GM21576 (cell line): ENCODE measurements at regions not wholly inside any gene's neighbourhood (a gene's known extent, or its start where the extent isn't known, plus 50 kb on each side); places are given as distances from the start of the nearest gene placed in this dataset.
"Not testable (repeated sequence)": the region's sequence is repeated elsewhere in the genome, so short reads cannot be mapped to it uniquely, and the experiment has no call there.

Source experiments
- ATAC-seq: cut with Tn5 transposase; IDR thresholded peaks from one replicate; pipeline ENCODE4 v1.9.1; 2021; ENCODE audit warnings: mild to moderate bottlenecking, moderate library complexity; ENCODE audit not compliant: unreplicated experiment

DNA sequence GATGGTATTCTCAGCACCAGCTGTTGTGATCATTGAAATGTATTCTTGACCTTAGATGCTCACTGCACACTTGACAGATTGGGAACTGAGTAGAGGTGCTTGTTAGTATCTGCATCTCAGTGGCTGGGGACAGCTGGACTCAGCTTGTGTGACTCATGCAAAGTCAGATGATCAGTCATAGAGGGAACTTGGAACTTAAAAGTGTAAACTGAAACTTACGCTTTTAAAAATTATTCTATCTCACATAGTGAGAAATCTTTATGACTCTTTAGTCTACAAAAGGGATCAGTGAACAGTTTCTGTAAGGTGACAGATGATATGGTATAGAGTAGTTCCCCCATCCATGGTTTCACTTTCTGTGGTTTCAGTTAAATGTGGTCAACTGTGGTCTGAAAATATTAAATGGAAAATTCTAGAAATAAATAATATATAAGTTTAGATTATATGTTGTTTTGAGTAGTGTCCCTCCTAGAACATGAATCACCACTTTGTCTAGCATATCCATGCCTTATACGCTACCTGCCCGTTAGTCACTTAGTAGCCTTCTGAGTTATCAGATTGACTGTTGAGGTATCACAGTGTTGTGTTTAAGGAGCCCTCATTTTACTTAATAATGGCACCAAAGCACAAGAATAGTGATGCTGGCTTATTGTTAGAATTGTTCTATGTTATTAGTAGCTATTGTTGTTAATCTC, 135.6 kb upstream of the ZNF658 start:
- ATAC-seq = peak; percentile 99

DNA sequence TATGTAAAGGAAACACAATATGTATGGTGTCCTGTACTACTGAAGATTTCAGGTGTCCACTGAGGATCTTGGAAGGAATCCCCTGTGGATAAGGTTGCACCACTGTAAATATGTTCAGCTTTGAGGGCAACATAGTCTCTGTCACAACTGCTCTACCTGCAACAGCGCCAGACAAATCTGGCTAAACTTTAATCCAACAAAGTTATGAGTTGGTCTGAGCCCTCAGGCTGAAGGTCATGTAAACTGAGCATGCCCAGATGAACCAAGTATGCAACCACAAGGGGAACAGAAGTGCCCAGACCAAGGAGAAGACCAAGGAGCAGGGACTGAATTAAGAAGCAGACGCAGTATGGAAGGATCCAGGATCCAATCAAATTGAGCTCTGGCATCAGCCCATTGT, 135.0 kb upstream of the ZNF658 start:
- not testable (repeated sequence) for ATAC-seq

DNA sequence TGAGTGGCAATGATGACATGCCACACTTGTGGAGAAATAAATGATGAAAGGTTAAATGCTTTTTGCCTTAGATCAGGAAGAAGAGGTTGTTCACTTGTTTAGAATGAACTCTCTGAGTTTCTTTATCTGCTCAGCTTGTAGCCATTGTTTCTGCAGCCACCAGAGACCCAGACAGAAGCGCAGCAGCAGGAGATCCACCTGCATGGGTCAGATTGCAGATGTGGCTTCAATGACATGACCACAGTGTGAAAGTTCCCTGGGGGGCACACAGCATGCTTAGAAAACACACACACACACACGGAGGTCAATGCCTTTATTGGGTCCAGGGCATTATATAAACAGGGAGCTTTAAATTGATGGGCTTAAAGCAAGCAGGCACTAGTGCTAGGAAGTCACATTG, 129.0 kb upstream of the ZNF658 start:
- ATAC-seq = not testable (repeated sequence)

DNA sequence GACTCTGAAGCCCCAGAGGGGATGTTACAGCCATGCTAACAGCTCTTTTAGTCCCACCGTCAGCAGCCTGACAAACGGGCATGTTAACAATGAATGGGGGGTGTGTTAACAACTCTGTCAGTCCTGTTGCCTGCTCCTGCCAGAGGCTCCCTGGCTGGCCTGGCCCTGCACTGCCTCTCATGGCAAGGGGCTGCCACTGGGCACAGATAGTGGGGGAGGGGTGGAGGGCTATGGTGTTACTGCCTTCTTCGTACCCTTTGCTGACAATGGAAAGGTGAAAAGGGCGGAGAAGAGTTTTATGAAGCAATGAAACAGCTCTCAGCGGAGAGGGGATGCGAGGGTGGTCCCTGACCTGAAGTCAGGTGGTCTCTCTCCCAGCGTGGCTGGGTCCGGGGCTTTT, 125.9 kb upstream of the ZNF658 start:
- not testable (repeated sequence) for ATAC-seq

DNA sequence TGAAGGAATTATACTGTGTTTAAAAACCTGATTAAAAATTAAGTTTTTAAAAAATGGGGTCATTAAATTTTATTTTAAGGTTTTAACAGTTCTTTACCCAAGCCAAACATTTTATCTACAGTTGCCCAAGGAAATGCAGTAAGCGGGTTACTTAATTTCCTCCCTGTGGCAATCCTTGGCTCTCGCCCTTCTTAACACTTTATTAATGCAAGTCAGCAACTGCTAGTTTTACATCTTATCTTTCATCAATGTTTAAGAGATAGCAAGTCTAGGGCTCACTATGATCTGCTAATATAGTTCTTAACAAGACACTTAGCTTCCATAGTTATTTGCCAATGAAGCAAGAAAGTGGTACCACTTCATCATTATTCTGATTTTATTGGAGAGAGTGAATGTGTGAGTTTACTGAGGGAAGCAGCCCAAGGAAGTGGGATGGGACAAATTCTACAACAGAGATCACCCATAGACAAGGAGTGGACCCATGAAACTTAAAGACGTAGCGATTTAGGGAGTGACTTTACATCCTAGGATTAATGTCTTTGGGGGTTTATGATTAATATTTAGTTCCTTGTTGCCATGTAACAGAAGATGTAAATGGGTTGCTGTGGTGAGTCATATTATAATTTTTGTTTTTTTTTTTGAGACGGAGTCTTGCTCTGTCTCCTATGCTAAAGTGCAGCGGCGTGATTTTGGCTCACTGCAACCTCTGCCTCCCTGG, 120.4 kb upstream of the ZNF658 start:
- not testable (repeated sequence) for ATAC-seq

DNA sequence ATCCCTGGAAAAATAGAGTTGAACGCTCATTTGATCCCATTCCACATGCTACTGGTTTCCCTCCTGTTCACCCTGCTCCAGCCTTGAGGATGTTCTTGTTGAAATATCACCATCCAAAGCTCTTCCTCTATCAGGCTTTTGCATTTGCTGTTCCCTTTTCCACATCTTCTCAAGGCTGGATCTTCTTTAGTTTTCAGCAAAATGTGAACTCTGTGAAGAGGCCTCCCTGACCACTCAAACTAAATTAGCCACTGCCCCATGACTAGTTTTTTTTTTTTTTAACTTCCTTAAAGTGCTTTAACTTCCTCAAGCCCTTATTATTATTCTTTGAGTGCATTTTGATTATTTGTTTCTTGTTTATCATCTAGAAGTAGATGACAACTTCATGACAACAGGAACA, 119.3 kb upstream of the ZNF658 start:
- ATAC-seq = not testable (repeated sequence)

DNA sequence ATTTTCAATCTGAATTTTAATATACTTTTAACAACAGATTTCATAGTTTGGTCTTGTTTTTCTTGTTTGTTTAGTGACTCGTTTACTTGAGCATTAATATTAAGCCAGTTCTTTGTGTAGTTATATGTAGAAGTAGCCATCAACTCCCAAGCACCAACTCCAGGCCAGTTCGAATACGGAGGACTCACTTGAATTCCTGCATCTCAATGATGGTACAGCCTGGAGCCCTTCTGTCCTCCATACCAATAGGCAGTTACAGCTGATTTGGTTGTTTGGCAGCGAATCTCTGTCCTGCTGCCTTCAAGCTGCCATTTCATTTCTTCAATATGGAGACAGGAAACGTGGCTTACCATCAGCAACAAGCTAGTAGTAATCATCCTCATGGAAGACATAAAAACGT, 118.5 kb upstream of the ZNF658 start:
- ATAC-seq = not testable (repeated sequence)

DNA sequence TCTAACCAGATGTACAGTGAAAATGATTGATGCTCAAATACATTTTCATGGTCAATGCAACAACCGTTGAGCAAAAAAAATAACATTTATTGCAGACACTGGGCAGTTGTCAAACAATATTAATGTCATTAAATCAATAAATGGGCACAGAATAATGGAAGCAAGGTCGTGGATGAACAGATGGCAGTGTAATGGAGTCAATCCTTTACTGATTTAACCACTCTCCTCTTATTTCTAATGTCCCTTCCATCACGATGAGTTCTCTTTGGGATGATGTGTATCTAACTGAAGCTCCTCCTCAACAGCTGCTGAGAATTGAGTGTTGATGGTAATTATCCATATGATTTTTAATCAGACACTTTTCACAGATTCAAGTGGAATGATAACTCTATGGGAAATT, 114.9 kb upstream of the ZNF658 start:
- not testable (repeated sequence) for ATAC-seq

DNA sequence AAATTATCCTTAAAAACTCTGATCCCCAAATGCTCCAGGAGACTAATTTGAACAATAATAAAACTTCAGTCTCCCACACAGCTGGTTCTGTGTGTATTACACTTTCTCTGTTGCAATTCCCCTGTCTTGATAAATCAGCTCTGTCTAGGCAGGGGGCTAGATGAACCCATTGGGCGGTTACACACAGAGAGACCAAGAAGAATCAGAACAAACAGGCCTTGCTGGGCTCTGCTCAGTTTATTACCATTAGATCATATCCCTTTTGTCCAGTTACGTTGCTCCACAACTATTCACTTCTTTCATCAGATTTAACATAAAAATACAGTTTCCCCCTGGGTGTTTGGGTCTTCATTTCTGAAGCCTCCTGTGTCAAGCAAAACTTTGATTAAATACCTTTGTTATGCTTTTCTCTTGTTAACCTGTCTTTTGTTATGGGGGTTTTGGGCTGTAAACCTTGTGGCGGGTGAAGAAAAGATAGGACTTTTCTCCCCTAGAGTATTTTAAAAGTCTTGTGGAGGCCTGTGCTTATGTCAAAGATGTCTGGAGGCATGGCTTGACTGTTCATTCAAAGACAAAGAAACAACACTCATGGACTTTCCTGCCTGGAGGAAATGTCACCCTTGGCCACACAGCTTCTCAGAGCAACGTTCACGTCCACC, 109.3 kb upstream of the ZNF658 start:
- ATAC-seq = not testable (repeated sequence)

DNA sequence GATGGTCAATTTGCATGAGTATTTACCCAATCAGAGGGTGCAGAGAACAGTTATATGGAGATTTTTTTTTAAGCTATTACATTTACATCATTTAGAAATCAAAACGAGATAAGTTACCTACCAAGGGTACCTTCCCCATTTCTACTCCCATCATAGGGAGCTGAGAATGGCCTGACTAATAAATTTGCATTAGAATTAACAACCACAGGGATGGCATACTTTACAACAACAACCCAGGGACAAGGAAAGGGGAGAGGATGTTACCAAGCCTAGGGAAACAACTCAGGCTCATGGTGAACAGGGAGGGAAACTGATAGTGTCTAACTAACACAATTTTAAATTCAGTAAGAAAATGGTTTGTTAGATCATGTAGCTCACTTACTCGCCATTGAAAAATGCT, 105.8 kb upstream of the ZNF658 start:
- ATAC-seq = not testable (repeated sequence)

DNA sequence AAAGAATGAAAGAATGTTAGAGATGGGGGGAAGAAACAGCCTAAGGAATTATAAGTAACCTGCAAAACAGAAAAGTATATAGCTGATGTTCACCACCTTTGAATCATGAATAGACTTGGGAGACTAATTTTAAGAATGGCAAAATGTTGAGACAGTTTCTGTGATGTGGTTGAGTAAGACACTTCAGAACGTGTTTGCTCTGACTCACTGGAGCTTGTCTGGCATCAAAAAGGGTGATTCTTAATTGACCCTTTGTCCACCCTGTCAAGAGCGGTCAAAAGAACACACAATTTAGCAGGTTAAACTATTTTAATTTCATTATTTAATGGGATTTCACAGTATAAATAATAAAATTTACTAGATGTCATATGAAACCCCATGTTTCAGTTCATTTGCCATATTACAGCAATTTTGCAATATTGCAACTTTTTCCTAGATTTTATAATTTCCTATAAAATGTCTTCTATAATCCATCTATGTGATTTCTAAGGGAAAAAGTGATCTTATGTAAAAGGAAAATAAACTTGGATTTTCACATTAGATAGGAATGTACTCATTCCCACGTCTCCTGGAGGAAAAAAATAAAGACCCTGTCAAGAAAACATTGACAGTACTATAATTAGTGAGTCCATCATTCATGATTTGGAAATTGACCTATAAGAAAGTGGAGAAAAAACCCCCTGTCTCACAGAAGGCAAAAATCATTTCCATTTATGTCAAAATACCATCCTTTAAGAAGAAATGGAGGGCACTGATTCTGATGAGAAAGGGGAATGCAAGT, 104.6 kb upstream of the ZNF658 start:
- not testable (repeated sequence) for ATAC-seq

DNA sequence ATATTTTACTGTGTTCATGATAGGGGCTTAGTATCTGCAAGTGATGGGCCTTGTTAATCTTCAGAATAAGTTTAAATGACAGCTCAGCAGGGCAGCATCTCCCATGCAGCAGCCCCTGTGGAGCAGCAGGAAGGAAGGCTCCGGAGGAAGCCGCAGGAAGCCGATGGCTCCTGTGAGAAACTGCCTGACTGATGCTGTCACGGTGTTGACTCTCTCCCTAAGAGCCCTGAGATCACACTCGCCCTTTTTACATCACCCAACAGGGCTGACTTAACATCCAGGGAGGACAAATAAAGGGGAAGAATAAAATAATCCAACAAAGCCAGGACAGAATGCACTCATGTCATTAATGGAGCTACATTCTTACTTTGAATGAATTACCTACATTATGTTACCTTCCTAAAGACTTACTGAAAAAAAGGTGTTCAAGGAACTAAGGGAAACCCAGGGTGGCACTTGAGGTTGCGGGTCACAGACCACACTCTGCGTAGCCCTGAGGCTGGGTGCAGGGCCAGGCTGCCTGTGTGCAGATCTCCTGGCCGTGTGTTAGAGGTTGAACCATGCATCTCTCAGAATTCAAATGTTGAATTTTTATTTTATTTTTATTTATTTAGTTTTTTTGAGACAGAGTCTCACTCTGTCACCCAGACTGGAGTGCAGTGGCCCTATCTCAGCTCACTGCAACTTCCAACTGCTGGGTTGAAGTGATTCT, 102.5 kb upstream of the ZNF658 start:
- not testable (repeated sequence) for ATAC-seq

DNA sequence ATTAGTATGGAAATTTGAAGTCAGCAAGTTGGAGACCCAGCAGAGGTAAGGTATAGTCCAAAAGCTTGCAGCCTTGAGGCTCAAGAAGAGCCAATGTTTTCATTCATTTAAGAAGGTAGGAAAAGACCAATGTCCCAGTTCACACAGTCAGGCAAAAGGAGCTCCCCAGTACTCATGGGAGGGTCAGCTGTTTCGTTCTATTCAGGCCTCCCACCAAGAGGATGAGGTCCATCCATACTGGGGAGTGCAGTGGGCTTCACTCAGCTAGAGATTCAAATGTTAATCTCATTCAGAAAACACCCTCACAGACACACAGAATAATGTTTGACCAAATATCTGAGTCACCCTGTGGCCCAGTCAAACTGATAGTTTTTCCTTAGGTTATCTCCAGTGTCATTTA, 96.9 kb upstream of the ZNF658 start:
- not testable (repeated sequence) for ATAC-seq

DNA sequence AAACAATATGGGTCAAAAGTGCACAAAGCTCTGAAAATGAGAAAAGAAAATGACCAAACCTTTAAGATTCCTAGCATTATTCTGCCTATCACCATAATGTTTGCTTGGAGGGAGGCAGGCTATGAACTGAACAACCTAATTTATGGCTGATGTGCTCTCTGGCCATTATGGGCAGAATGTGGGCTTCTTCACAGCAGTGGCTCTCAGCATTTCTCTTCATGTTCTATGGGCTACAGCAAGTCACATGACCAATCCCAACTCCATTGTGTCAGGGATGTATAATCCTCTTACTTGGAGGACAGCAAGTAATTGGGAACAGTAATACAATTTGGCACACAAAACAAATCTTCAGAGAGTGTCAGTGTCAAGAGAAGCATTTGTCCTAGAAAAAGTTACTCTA, 90.3 kb upstream of the ZNF658 start:
- ATAC-seq = not testable (repeated sequence)

DNA sequence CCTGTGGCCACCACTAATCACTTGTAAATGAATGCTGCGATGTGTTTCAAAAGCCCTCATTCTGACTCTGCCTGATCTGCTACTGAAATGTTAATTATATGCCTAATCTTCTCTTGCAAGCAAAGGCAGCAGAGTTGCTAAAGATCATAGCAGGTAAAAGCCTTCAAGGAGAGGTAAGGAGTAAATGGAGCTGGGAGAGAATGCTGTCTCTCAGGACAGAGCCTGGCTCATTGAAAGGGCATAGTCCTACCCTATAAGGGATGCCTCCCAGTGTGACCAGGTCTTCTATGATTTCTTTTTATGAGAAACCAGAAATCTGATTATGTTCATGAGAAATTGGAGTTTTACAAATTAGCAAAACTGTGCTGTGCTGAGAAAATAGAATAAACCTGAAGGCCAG, 88.2 kb upstream of the ZNF658 start:
- not testable (repeated sequence) for ATAC-seq

DNA sequence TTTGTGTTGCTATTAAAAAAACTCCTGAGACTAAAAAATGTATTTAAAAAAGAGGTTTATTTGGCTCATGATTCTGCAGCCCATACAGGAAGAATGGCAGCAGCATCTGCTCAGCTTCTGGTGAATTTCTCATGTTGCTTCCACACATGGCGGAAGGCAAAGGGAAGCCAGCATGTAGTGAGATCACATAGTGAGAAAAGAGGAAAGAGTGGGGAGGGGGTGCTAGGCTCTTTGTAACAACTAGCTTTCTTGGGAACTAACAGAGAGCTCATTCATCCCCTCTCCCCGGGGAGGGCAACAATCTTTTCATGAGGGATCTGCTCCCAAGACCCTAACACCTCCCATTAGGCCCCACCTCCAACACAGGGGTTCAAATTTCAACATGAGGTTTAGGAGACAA, 87.6 kb upstream of the ZNF658 start:
- ATAC-seq = not testable (repeated sequence)

DNA sequence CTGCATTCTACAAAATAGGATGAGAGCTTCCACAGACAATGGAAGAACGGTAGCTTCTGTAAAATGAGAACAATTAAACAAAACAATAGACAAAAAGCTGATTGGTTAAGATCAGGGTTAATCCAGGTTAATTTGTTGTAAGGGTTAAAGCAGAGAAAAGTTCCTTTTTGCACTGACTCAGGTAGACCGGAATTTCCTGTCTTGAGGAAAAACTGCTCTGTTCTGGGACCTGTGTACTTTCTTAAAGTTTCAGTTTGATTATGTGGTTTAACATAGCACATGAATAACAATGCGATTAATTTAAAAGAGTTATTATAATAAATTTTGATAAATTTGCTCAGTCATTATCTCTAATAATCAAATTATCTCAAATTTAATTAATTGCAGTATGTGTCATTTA, 86.5 kb upstream of the ZNF658 start:
- ATAC-seq = not testable (repeated sequence)

DNA sequence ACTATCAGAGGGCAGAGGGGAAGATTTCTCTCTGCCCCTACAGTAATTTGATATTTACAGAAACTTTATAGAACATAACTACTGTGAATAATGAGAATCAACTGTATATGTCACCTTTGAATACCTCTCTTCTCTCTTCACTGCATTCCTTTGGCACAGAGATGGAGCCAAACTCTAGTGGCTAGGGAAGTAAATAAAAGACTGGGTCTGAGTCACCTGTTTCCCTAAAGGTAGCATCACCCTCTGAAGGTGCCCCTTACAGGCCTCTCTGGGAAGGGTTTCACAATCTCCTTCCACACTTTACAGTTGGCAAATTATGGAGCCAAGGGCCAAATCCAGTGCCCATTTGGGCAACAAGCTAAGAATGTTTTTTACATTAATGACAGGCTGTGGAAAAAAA, 81.0 kb upstream of the ZNF658 start:
- not testable (repeated sequence) for ATAC-seq

DNA sequence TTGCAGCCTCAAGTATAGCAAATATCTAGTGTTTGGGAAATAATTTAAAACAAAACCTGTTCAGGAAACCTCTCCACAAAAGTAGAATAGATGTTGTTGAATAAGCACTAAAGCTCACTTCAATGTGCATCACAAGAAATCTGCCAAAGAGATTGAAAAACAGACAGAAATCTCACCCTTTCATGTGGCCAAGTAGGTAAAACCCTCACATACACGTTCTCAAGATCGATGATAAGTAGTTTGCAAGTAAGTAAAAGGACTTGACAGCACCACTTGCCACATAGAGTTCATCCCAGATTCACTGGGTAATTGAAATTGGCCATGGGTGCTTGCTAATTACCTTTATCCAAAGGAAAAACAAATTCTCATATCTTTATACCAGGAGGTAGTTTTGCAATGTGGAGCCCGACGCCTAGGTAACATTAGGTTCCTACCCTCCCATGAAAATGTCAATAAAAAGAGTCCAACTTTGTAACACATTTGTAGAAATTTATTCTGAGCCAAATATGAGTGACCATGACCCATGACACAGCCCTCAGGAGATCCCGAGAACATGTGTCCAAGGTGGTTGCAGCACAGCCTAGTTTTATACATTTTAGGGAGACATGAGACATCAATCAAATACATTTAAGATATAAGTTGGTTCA, 80.4 kb upstream of the ZNF658 start:
- not testable (repeated sequence) for ATAC-seq

DNA sequence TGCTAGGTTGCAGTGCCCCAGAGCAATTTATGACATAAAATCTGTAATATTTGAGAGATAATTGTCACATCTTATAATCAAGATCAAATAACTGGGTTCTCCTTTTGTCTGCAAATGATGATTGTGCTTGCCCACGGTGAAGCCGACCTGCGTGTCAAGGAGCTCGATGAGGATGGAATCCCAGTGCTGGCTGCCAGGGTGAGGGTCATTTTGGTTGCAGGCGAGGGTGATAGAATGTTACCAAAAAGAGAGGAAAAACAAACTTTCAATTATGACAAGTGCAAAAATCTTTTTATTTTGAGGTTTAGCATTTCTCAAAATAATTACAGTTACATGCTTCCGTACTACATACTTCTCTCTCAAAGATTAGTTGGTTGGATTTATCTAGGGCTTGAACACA, 76.4 kb upstream of the ZNF658 start:
- ATAC-seq = not testable (repeated sequence)
